AG10803 (cell line): ENCODE measurements at regions not wholly inside any gene's neighbourhood (a gene's known extent, or its start where the extent isn't known, plus 50 kb on each side); places are given as distances from the start of the nearest gene placed in this dataset.

Experiments used
- DNase-seq: peaks from one replicate; pipeline ENCODE4 v3.0.0; 2010; ENCODE audit warnings: low read depth
- H3K4me3 ChIP-seq: 2 replicates; pipeline ENCODE4 v1.5.1; 2011; ENCODE audit warnings: mild to moderate bottlenecking, low read length, control low read depth
- TF ChIP-seq, protein P1 (sequence below): conservative IDR thresholded peaks from 2 replicates; pipeline ENCODE4 v1.5.1; 2011; ENCODE audit warnings: mild to moderate bottlenecking, low read length, control low read depth, inconsistent platforms

DNA sequence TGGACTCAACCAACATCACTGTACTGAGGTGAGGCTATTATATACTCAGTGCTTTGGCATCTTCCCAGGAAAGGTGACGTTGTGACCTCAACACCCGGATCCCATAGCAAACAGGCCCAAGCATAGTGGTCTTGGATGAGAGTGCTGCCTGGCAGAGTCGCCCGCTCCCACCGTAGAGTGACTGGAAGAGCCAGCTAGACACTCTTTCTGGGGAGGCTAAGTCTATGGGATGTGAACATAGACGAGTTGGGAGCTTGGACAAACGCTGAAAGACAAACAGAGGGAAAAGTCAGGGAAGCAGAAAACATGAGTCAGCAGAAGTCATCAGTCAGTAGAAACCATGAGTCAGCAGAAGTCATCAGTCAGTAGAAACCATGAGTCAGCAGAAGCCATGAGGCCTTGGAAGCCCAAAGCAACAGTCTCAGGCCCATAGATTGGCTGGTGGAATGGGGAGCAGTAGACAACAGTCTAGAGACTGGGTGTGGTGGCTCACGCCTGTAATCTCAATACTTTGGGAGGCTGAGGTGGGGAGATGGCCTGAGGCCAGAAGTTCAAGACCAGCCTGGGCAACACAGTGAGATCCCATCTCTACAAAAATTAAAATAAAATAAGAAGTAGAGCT, 66.4 kb upstream of the MAP1LC3B2 start:
- peak; percentile 49 for DNase-seq
- H3K4me3 ChIP-seq, result no peak overlapping the region
- TF ChIP-seq, protein P1, sequence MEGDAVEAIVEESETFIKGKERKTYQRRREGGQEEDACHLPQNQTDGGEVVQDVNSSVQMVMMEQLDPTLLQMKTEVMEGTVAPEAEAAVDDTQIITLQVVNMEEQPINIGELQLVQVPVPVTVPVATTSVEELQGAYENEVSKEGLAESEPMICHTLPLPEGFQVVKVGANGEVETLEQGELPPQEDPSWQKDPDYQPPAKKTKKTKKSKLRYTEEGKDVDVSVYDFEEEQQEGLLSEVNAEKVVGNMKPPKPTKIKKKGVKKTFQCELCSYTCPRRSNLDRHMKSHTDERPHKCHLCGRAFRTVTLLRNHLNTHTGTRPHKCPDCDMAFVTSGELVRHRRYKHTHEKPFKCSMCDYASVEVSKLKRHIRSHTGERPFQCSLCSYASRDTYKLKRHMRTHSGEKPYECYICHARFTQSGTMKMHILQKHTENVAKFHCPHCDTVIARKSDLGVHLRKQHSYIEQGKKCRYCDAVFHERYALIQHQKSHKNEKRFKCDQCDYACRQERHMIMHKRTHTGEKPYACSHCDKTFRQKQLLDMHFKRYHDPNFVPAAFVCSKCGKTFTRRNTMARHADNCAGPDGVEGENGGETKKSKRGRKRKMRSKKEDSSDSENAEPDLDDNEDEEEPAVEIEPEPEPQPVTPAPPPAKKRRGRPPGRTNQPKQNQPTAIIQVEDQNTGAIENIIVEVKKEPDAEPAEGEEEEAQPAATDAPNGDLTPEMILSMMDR, result no peak

DNA sequence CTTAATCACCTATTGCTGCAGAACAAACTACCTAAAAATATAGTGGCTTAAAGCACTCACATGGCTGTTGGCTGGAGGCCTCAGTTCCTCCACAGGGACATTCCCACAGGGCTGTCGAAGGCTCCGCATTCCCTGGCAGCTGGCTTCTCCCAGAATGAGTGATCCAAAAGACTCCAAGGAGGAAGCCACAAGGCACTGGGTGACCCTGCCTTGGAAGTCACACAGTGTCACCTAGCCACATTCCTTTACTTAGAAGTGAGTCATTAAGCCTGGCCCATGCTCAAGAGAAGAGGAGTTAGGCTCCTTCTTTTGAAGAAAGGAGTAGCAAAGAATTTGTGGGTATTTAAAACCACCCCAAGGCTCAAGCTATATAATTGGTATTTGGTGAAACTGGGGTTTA, 63.9 kb upstream of the MAP1LC3B2 start:
- DNase-seq, result peak; percentile 90
- TF ChIP-seq, protein P1, result no peak
- H3K4me3 ChIP-seq, result no peak overlapping the region

DNA sequence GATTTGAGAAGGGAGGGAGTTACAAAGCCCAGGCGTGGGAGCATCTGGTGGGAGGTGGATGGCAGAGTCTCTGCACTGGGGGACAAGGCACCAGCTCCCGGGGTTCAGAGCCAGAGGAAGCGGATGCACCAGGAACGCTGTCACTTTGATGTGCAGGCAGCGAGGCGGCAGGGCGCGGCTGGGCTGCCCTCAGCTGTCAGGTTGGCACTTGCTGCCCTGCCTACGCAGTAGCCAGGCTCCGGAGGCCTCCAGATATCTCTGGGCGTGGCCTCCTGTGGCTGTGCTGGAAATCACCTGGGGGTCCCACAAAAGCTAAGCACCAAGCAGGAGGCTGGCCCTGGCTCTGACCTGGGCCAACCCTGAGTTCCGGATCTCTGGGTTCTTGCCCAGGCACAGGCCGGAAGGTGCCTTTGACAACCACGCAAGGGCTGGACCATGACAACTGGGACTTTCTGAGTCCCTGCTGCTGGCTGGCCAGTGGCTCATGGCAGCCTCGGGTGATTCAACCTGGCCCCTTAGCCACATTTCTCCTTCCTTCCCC, 62.1 kb upstream of the MAP1LC3B2 start:
- no peak overlapping the region for H3K4me3 ChIP-seq
- TF ChIP-seq, protein P1, result no peak
- no peak for DNase-seq

DNA sequence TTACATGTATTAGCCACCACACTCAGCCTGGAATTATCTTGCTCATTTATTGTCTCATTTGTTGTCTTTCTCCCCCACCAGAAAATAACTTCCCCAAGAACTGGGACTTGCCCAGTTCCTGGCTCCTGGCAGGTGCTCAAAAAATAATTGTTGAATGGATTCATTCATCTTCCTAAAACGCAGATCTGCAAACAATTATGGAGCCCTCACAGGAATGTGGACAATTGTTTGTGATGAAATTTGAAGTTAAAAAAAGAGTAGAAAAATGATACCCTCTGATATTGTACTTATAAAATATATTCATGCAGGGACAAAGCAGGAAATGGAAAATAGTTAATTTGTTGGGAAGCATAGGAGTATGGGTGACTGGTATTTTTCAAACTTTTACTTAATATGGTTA, 60.7 kb upstream of the MAP1LC3B2 start:
- no peak overlapping the region for H3K4me3 ChIP-seq
- peak; percentile 96 for DNase-seq
- TF ChIP-seq, protein P1, result no peak

DNA sequence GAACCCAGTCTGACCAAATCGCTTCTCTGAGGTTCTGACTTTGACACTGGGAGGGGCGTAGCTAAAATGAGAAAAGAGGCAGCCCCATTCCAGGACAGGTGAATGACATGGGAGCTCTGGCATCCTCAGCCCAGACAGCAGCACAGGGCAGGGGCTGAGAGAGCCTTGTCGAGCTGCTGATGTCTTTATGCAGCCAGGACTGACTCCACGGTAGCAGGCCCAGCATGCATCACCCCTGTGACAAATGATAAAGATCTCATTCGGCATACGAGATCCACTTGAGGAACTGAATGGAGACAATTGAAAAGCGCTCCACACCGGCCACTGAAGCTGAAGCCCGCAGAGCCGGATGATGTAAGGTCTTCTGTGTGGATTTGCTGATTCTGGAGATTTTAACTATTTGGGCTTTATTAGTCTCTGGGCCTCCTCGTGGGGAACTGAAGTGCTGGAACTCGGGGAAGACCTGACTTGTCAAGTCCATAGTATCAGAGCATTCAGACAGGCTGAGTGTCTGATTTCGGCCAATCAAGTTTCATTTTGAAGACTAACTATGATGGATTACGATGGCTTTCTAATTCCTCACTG, 56.9 kb upstream of the MAP1LC3B2 start:
- H3K4me3 ChIP-seq, result no peak overlapping the region
- DNase-seq, result no peak
- TF ChIP-seq, protein P1, result no peak

DNA sequence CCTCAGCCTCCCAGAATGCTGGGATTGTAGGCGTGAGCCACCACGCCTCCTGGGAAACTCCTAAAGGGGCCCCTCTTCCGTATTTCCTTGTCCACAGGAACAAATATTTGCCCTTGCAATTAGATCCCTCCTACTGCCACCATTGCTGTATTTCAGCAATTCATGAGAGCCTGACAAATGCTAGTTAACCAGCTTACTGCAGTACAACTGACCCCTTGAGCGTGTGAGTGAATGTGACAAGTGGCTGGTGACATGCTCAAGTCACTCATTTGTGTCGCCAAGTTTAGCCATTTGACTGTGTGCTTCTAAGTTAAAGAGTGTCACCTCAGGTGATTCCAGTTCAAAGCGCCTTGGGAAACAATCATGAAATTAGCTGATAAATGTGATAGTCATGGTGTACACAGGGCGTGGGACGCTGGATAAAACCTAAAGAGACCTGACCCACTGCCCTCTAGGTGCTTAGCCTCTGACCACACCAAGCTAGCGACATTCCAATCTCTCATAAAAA, 56.1 kb upstream of the MAP1LC3B2 start:
- TF ChIP-seq, protein P1, result no peak
- DNase-seq, result no peak
- no peak overlapping the region for H3K4me3 ChIP-seq

DNA sequence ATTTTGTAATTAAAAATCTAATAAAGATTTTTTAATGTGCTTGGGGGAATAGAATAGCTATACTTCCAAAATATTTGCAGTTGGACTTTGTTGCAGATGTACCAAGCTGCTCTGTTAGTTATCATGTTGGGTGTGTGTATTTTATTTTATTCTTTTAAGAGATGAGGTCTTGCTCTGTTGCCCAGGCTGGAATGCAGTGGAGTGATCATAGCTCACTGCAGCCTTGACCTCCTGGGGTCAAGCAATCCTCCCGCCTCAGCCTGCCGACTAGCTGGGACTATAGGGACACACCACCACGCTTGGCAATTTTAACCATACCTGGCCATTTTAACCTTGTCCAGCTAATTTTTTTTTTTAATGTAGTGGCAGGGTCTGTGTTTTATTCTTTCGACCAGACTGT, 54.7 kb upstream of the MAP1LC3B2 start:
- H3K4me3 ChIP-seq, result no peak overlapping the region
- TF ChIP-seq, protein P1, result no peak
- no peak for DNase-seq
